Vagina (tissue), 2 donors: ENCODE measurements at regions not wholly inside any gene's neighbourhood (a gene's known extent, or its start where the extent isn't known, plus 50 kb on each side); places are given as distances from the start of the nearest gene placed in this dataset.

Experiments
- CTCF ChIP-seq, 3 experiments: fragments of 450-650 bp in 2 of 3; fragments of 200-600 bp in 1 of 3; sonication (generic) in 1 of 3; IDR thresholded peaks; one replicate each; pipeline ENCODE4 v1.5.1; 2017 to 2019; ENCODE audit warnings: antibody characterized with exemption in 3 of 3, mild to moderate bottlenecking in 2 of 3, moderate library complexity in 2 of 3
- POLR2A ChIP-seq, 2 donors: fragments of 450-650 bp; IDR thresholded peaks; one replicate each; pipeline ENCODE4 v1.6.1; 2017; ENCODE audit warnings: antibody characterized with exemption in 2 of 2, mild to moderate bottlenecking in 2 of 2, moderate library complexity in 2 of 2

DNA sequence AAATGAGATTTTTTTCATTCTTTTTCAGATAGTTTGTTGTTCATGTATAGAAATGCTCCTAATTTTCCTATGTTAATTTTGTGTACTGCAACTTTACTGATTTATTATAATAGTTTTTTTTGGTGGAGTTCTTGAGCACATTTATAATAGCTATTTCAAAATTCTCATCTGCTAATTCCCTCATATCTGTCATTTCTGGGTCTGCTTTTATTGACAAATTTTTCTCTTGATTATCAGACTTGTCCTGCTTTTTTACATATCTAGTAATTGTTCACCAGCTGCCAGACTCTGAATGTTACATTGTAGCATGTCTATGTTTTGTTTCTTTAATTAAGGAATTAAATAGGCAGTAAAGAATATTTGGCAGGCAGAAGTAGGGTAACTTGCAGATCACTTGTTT lies 60.9 kb upstream of the PARVA start:
- TF ChIP-seq POLR2A (IDR thresholded peaks at IDR 0.05) = no peak
- TF ChIP-seq CTCF (IDR thresholded peaks at IDR 0.05) = no peak
